ENCODE measurements at regions not wholly inside any gene's neighbourhood (a gene's known extent, or its start where the extent isn't known, plus 50 kb on each side); places are given as distances from the start of the nearest gene placed in this dataset.

DNA sequence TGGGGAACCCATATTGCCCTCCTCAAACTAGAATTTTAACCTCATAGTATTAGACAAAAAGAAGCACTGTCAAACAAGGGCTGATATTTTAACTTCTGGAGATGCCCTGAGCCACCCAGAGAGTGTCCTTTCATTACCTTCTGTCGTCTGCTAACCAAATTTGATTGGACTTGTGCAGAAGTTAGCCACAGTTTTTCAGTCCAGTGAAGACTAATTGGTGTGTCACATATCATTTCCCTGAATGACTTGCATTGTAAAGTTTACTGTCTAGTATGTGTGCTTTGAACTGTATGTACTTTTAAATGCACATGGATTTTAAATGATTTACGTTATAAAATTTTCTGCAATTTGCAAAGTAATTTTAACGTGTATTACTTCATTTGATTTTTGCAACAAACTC, 646.5 kb downstream of the SATB2 start:
- intact Hi-C loops (cut with micrococcal nuclease), result no loop called here

DNA sequence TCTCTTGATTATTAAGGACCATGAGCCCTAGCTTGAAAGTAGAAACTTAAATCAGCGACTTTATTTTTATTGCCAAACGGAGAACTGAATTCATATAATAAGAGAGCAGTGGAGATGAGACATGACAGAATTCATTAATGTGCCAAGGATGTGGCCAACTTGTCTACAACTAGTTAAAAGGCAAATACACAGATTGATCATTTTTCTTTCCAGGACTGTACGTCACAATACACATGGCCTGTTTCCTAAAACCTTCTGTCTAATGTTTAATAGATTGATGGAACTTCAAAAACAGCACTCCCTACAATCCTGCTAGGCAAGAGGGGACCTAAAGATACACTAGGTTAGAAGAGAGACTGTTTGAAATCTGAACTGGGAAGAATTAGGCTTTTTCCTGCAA, 647.8 kb downstream of the SATB2 start:
- intact Hi-C loops (cut with micrococcal nuclease), result no loop called here

DNA sequence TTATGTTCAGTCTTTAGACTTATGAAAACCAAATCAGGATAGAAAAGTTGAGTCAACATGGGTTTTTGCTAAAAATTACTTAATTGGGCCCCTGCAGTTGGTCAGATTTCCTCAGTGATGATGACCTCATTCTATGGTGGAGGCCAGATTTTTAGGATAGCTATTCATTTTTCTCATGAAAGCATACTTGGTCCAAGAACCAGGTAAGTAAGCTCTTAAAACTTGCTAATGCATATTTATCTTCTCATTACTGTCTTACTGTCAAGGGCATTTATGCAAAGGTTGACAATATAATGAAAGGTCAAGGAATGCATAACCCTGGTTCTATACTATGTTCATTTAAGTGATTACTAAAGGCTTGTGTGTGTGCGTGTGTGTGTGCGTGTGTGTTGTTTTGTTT, 650.6 kb downstream of the SATB2 start:
- intact Hi-C loops (cut with micrococcal nuclease), result no loop called here

DNA sequence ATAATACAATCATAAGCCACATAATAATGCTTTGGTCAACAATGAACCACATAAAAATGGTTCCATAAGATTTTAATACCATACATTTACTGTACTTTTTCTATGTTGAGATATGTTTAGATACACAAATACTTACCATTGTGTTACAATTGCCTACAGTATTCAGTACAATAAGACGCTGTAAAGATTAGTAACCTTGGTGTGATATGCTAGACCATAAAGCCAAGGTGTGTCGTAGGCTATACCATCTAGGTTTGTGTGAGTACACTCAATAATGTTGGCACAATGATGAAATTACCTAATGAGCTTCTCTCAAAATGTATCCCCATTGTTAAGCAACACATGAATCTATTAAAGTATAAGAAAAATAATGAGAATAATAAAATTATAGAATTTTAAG, 662.3 kb downstream of the SATB2 start:
- intact Hi-C loops (cut with micrococcal nuclease), result no loop called here

DNA sequence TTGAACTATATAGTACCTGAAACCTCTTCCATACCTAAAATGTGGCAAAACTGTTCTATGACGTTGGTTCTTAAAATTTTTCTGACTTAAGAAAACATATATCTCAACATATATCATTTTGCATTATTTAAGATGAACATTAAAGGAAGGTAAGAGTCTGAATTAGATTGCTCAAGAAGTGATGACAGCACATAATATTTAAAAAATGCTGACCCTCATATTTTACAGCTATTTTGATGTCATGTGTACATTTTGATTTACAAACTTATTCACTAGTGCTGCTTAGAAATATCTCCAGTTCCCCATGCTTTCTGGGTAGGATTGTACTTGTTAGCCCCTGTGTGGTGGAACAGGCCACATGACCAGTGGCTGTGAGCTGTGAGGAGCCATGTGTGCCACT, 666.1 kb downstream of the SATB2 start:
- intact Hi-C loops (cut with micrococcal nuclease), result no loop called here

DNA sequence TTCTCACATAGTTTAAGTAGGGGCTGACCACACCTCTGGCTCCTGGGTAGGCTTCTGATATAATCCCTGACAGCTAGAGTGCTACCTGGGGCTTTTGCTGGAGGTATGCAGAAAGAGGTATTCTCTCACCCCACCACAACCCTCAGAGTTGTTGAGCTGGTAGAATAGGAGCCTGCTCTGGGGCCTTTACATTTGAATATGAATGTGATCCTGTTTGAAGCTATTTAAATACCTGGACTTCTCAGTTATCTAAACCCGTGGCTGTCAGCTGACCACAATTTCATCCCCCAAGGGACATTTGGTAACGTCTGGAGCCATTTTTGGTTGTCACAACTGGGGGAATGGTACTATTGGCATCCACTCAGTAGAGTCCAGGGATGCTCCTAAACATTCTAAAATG, 669.1 kb downstream of the SATB2 start:
- intact Hi-C loops (cut with micrococcal nuclease), result no loop called here

DNA sequence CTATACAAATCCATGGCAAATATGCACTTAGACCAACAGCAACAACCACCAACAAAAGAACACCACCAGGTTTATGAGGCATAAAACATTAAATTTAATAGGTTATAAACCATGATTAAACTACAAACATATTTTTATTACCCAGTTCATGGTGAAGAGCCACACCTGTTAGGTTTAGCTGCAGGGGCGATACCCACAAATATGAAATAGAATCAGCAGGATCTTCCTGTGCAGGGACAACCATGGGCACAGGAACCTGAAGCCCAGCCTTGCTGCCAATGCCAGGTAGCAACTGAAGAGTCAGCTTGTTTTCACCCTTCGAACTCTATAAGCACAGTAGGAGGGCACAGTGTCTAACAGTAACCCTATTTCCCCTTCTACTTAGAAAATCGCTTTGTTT, 675.0 kb downstream of the SATB2 start:
- intact Hi-C loops (cut with micrococcal nuclease), result no loop called here

DNA sequence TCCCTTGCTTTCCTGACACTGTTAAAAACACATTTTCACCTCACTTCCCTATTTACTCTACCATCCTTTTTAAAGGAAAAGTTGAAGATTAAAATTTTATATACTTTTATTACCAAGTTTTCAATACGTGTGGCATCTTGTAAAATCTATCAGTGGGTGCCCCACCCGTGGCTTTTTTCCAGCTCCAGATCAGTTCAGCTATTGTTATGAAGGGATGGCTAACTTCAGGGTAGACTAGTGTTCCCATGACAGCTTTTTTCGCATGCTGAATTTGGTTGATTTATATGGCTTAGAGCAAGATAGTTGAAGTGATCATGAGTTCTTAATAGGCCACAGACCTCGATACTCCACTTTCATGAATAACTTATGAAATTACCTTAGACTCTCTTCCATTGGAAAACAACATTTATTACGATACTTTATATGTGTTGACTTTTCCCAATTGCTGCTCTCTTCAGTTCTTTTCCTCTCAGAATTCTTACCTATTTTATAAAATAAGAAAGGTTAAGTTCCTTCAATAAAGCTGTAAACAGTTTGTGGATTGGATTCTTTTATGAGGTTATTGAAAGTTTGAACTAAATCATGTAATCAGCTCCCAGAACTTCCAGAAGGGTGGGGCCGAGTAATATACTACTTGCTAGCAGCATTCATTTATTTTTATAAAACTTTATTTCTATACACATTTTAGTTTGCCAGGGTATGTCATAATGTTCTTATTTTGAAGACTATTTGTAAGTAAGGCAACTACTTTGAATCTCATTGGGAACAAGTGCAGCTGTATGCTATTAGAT, 680.9 kb downstream of the SATB2 start:
- intact Hi-C loops (cut with micrococcal nuclease), result no loop called here

DNA sequence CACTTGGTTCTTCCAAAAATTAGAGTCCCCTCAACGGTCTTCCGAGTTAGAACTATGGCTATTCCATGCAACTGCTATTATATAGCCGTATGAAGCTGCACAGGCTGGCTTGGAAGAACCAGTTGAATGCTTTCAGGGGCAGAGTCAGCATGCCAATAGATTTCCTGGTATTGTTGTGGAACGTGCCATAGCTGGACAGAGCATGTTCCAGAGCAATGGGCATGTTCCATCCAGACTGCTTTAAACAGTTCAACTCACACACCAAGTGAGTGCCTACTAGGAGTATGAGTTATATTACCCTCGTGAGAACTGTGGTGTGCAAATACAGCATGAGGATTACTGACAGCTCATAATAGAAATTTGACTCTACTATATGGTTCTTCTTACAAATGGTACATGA, 682.0 kb downstream of the SATB2 start:
- intact Hi-C loops (cut with micrococcal nuclease), result no loop called here

DNA sequence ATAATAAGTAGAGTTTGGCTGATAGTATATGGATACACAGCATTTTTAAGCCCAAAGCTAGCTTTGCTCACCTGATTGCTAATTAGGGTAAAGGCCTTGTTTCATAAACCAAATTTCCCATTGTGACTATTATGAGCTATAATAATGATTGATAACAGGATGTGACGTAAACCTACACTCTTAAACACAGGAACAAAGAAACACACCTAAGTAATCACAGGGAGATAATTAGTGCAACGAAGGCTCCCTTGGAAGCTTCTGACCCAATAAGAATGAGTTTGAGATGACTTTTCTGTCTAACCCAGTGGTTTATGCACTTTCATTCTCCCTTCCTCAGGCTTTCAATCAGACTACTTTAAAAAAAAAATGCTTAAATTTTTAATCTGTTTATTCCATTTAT, 683.2 kb downstream of the SATB2 start:
- intact Hi-C loops (cut with micrococcal nuclease), result no loop called here

DNA sequence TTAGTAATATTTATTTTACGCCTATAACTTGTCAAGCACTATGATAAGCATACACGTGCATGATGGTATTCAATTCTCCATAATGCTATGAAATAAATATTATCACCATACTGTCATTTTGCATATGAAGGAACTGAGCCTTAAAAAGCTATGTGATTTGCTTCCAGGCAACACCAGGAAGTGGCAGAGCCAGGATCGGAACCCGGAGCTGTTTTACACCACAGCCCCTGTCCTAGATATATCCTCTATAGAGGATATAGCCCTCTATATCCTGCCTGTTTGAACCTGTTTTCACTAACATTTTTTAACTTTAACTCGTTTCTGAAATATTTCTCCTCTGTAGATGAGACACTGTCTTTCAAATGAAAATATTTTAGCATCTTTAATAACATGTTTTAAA, 690.0 kb downstream of the SATB2 start:
- intact Hi-C loops (cut with micrococcal nuclease), result no loop called here

DNA sequence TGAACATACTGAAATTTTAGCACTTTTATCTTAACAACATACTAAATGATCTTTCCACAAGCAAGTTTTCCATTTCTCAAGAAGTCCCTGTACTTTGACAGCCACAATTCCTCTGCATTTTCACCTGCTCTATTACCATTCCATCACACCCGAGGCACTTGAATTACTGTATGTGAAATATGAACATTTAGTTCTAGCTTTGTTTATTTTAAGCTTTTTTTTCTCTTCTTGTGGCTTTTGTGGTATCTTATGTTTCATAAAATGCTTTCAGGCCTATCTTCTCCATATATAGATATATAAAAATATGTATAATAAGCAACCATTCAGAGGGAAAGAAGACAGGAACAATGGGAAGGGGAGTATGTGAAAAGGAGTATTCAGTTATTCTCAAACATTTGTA, 693.9 kb downstream of the SATB2 start:
- intact Hi-C loops (cut with micrococcal nuclease), result no loop called here

DNA sequence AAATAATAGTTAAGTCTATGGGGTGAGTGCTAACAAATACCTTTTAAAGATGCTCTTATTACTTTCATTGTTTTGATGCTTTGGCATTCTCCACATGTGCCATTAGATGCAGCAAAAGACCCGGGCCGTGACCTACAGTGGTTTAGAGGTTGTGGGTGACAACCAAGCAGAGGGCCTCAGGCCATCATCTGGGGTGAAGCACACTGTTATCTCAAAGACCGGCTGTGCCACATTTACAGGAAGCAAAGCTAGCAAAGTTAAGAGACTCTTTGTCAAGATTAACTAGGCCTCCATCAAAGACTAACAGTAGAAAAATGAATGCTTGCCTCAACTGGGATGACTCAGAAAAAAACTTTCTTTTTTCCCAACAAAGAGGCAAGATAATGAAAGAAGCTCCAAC, 695.3 kb downstream of the SATB2 start:
- intact Hi-C loops (cut with micrococcal nuclease), result no loop called here

DNA sequence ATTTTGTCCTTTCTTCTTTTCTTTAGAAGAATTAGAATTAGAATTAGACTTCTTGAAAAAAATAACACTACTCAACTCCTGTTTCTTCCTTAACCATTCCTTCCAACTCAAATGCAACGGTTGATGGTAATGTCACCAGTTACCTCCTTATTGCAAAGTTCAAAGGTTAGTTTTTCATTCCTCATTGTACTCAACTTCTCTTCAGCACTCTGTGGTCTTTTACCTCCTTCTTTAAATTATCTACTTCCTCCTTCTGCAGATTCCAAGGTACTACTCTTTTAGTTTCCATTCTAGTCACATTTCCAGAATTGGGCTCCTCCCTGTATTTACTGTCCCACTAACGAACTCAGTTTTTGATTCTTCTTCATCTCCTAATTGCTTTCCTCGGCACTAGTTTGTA, 700.7 kb downstream of the SATB2 start:
- intact Hi-C loops (cut with micrococcal nuclease), result no loop called here

DNA sequence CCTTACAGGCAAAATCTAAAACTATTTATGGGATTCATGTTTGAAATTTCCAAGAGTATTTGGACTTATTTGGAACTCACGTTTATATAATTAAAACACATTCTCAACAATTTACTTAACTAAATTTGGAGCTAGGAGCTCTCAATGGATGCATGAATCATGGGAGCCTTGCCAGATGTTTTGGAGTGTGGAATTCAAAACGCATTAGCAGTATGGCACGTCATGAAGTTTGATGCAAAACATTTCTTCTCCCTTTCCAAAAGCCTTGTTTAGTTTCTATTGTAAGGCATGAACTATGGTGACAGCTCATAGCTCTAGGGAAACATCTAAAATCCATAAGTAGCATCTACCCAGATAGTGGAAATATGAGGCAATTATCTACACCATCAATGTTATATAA, 701.6 kb downstream of the SATB2 start:
- intact Hi-C loops (cut with micrococcal nuclease), result no loop called here

DNA sequence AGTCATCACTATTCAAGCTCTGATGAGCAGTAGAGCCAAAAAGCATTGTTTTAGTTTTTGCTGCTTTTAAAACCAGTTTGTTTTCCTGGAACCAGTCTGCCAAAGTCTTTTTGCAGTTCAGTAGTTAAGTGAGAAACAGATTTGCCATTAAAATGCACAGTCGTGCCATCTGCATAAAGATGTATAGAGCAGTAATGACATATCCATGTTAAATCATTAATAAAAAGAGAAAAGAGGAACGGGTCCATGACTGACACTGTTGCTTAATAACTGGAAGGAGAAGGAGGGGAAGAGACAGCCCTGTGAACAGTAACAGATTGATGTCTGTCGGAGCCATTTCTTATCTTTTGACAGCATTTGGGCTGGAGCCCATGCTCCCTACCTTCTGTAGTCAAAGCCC, 704.6 kb downstream of the SATB2 start:
- intact Hi-C loops (cut with micrococcal nuclease), result no loop called here

DNA sequence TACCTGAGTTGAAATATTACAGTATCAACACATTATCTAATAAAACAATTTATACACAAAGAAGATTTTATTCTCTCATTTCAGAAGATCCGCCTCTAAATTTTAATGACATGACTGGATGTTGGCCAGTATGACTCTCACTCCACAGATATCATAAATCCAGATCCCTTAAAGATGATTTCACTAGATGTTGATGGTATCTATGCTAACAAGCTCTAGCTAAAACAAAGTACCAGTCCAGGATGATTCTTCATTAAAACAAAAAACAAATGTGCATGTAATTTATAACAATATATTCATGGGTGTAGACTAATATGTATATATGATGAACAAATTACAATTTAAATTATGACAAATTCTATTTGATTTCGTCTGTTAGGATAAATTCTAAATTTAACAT, 708.4 kb downstream of the SATB2 start:
- intact Hi-C loops (cut with micrococcal nuclease), result no loop called here

DNA sequence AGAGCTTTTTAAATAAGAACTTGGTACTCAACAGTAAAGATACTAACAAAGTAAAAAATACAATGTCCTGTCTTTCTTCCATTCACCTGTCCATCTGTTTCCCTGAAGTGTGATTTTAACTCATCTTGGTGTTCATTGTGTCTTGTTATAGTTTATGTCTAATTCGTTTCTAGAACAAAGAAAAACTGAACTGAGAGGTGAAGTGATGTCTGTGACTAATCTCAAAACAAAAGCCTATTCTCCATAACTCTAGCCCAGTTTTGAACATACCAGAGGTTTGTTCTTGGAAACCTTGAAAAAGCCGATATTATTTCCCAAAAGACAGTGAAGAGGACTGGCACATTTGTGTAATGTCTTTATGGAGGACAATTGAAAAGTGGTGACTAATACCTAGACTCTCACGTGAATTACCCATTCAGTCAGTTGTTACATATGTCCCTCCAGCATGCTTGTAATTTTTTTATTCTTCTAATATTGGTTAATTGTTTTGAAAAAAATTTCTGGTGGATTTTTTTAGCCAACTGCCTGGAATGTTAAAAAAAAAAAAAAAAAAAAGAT, 725.8 kb downstream of the SATB2 start:
- intact Hi-C loops (cut with micrococcal nuclease), result no loop called here

DNA sequence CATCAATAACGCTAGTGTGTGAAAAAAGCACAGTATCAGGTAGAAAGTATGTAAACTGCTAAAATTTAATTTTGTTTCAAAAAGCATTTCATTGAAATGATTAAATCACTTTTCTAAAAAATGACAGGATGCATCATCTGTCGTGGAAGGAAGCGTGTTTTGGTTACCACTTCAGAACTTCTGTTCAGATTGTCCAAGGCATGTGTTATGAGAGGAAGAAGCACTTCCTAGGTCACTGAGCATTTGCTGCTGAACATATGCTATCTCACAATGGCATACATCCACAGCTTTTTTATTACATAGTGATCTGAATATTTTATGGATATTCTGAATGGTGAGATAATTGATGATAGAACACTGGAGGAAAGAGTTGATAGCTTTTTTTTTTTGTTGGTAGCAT, 737.5 kb downstream of the SATB2 start:
- intact Hi-C loops (cut with micrococcal nuclease), result no loop called here

DNA sequence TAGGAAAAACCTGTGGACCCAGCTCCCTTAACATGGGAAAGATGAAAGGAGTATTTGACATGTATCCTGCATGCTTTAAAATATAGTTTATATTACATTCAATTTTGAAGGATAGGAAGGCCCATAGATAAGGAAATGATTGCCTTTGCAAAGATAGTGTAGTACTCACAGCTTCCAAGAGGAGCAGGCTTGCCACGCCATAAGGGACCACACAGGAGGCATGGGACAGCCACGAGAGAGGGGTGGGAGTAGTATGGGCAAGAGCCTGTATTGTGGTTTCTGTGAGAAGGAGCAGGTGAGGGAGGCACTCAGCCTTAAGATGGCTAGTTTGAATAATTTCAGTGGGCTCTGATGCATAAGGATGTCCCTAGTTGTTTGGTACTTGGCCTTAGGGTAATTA, 740.3 kb downstream of the SATB2 start:
- intact Hi-C loops (cut with micrococcal nuclease), result no loop called here

DNA sequence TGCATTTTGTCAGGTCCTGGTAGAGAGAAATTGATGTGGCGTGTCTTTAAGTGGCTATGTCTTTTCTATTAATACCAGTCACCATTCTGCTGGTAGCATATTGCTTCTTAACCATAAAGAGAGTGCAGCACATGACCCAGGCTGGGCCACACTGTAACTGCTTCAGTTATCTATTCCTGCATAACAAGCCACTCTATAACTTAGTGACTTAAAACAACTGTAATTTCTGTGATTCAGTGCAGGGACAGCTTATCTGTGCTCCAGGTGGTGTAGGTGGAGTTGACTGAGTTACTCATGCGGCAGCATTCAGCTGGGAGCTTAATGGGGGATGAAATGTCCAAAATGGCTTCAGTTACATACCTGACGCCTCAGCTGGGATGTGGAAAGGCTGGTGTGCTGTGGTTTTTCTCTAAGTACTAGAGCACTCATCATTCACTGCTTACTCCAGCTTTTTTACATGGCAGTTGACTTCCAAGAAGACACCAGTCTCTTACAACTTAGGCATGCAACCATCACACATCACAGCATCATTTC, 742.4 kb downstream of the SATB2 start:
- intact Hi-C loops (cut with micrococcal nuclease), result no loop called here

DNA sequence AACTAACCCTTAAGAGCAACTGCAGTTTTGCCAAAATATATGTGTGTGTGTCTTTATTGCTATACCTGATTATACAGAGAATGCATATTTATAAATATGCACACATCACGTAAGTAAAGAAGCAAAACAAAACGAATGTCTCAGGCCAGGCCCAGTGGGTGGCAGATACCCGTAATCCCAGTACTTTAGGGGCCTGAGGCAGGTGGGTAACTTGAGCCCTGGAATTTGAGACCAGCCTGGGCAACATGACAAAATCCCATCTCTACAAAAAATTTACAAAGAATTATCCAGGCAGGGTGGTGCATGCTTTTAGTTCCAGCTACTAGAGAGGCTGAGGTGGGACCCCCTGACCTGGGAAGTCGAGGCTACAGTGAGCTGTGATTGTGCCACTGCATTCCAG, 745.3 kb downstream of the SATB2 start:
- intact Hi-C loops (cut with micrococcal nuclease), result no loop called here

DNA sequence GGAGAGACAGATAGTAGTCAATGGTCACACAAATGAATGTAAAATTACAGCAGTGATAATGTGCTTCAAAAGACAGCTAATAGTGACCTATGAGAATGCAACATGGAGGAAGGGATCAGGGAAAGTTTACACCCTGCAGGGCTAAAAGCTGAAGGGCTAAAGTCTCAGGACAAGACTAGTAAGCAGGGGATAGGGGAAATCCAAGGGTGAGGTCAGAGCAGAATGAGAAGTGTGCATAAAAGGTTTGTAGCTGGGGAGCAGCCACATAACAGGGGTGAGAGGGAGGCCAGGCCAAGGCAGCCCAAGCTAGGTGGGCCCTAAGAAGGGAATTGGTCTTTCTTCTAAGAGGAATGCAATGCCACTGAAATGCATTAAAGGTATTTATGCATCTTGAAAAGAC, 746.3 kb downstream of the SATB2 start:
- intact Hi-C loops (cut with micrococcal nuclease), result no loop called here

Data from T-helper 2 cell treated with Interferon-gamma antibody and Interleukin-4, amounts not matched to agents 100 ng/mL and 5 ng/mL, for 36 hours (primary cell).